CD4-positive, alpha-beta memory T cell (primary cell): ENCODE measurements at regions not wholly inside any gene's neighbourhood (a gene's known extent, or its start where the extent isn't known, plus 50 kb on each side); places are given as distances from the start of the nearest gene placed in this dataset.

Experiments
- CTCF ChIA-PET: fragments of 350-600 bp; sonication (Branson Sonifier 250); formaldehyde crosslinking; loops from one replicate; lab custom pipeline; 2021; ENCODE audit warnings: inconsistent platforms; ENCODE audit not compliant: partially characterized antibody; lab: Charles Lee
- POLR2A ChIA-PET: fragments of 350-600 bp; sonication (Branson Sonifier 250); formaldehyde crosslinking; loops from one replicate; lab custom pipeline; 2021; ENCODE audit not compliant: partially characterized antibody; lab: Charles Lee
- DNase-seq, 5 donors: peaks; one replicate each; pipeline versions ENCODE4 v3.0.0 to v3.0.0-alpha.2; 2020 to 2022; ENCODE audit warnings: mixed read lengths in 1 of 5
- H3K27ac ChIP-seq: one replicate; pipeline ENCODE4 v1.7.0; 2013; ENCODE audit warnings: low read depth, low read length
- H3K27me3 ChIP-seq: 2 replicates; pipeline ENCODE4 v1.7.0; 2013; ENCODE audit warnings: mild to moderate bottlenecking, low read length, moderate library complexity; ENCODE audit not compliant: insufficient read depth
- H3K36me3 ChIP-seq: 2 replicates; pipeline ENCODE4 v1.7.0; 2013; ENCODE audit warnings: mild to moderate bottlenecking, low read length, moderate library complexity; ENCODE audit not compliant: insufficient read depth
- H3K4me1 ChIP-seq: 2 replicates; pipeline ENCODE4 v1.7.0; 2013; ENCODE audit warnings: mild to moderate bottlenecking, low read length, moderate library complexity; ENCODE audit not compliant: insufficient read depth
- H3K4me3 ChIP-seq, 2 donors: one replicate each; pipeline ENCODE4 v1.7.0; 2013; ENCODE audit warnings: low read length in 2 of 2, mild to moderate bottlenecking in 1 of 2
- H3K9me3 ChIP-seq, 2 donors: one replicate each; pipeline ENCODE4 v1.7.0; 2013; ENCODE audit warnings: low read length in 2 of 2, control low read depth in 1 of 2; ENCODE audit not compliant: control insufficient read depth in 1 of 2
- H3K27ac Mint-ChIP-seq, 7 donors: one replicate each; pipeline ENCODE4 v1.8.0; 2020 to 2021; ENCODE audit warnings: mixed read lengths in 7 of 7, mild to moderate bottlenecking in 6 of 7, inconsistent platforms in 3 of 7, moderate library complexity in 3 of 7
- H3K27me3 Mint-ChIP-seq, 2 donors: one replicate each; pipeline ENCODE4 v1.8.0; 2020 to 2021; ENCODE audit warnings: mixed read lengths in 2 of 2
- H3K36me3 Mint-ChIP-seq, 2 donors: one replicate each; pipeline ENCODE4 v1.8.0; 2020 to 2021; ENCODE audit warnings: mixed read lengths in 2 of 2, inconsistent platforms in 1 of 2, mild to moderate bottlenecking in 1 of 2
- H3K4me1 Mint-ChIP-seq, 4 donors: one replicate each; pipeline ENCODE4 v1.8.0; 2020 to 2021; ENCODE audit warnings: mixed read lengths in 4 of 4, mild to moderate bottlenecking in 1 of 4
- H3K4me3 Mint-ChIP-seq, 8 donors: one replicate each; pipeline ENCODE4 v1.8.0; 2020 to 2021; ENCODE audit warnings: mixed read lengths in 8 of 8, mild to moderate bottlenecking in 7 of 8, moderate library complexity in 6 of 8, inconsistent platforms in 3 of 8
- H3K9me3 Mint-ChIP-seq, 8 donors: one replicate each; pipeline ENCODE4 v1.8.0; 2020 to 2021; ENCODE audit warnings: mixed read lengths in 8 of 8, mild to moderate bottlenecking in 5 of 8, inconsistent platforms in 3 of 8, moderate library complexity in 1 of 8
- intact Hi-C: fragments of 100-400 bp; cut with micrococcal nuclease; formaldehyde crosslinking; loops from one replicate; pipeline ENCODE4 v1.15.1; 2023

DNA sequence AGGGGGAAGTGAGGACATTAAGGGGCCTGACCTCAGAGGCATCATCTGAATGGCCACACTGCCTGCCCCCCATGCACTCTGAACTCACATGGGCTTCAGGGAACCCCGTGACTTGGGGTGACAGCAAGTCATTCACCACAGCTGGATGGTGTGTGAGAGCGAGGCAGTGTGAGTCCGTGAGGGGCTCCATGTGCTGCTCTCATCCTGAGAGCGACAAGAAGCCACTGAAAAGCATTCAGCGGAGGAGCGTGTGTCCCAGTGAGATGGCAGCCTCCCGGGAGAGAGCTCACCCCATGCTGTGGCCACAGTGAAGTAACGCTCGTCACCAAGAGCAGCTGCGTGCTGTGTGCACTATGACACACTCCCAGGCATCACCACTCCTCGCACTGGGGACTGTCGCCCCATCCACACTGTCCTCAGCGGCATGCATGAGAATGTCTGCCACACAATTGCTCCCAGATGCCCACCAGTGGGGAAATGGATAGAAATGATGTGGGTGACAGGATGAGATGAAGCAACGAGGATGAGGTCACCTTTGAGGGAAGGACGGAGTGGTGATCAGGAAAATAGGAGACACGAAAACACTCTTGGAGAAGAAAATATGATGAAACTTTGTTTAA lies 213.0 kb upstream of the RAB6C start:
- H3K27me3 ChIP-seq, result no peaks in the 10 kb centered on the region
- H3K27ac Mint-ChIP-seq, result no peak overlapping the region
- no peak for DNase-seq
- H3K4me1 Mint-ChIP-seq, result no peaks in the 10 kb centered on the region
- H3K9me3 ChIP-seq, result no peaks in the 10 kb centered on the region
- ChIA-PET POLR2A (no interaction called here), CTCF (no interaction called here)
- no peaks in the 10 kb centered on the region for H3K4me1 ChIP-seq
- H3K4me3 ChIP-seq, result no peak overlapping the region
- H3K27me3 Mint-ChIP-seq, result peaks cover 0 to 2% of the 10 kb centered on the region in 2 donors
- peaks cover 0 to 2% (median 0%) of the 10 kb centered on the region in 8 donors for H3K9me3 Mint-ChIP-seq
- H3K36me3 Mint-ChIP-seq, result no peaks in the 10 kb centered on the region
- H3K4me3 Mint-ChIP-seq, result no peak overlapping the region
- H3K27ac ChIP-seq, result no peak overlapping the region
- intact Hi-C loops, result no loop called here
- no peaks in the 10 kb centered on the region for H3K36me3 ChIP-seq

DNA sequence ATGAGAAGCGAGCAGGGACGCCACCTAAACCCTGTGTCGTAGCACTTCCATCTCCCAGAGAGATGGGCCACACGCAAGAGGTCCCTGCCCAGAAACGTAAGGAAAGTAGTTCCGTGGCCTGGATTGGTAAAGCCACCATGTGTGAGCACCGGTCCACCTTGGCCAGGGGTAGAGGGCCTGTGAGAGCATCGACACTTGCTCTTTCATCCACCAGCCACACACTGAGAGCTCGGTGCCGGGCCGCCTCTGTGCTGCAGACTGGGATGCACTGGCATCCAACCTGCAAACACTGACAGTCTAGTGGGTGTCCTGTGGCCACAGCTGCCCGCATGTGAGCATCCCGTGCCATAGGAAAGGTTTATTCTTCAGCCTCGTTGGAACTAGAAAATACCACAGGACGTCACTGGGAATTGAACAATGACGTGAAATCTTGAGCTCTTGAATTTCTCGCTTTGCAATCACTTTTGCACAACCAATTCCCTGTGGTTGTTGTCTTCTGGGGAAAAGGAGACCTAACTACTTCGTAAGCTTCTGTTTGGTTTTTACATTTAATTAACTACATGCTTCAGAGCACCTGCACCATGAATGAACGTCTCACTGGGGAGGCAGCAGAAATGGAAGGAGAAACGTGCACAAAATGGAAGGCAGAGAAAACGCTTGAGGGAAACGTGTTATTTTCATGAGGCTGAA lies 212.0 kb upstream of the RAB6C start:
- no peaks in the 10 kb centered on the region for H3K4me1 ChIP-seq
- H3K9me3 ChIP-seq, result no peaks in the 10 kb centered on the region
- no peak overlapping the region for H3K4me3 ChIP-seq
- H3K27ac ChIP-seq, result no peak overlapping the region
- DNase-seq, result no peak
- Mint-ChIP-seq H3K9me3 (peaks cover 0 to 2% (median under 1%) of the 10 kb centered on the region in 8 donors), H3K36me3 (no peaks in the 10 kb centered on the region), H3K4me3 (no peak overlapping the region), H3K4me1 (no peaks in the 10 kb centered on the region), H3K27ac (no peak overlapping the region), H3K27me3 (peaks cover 0 to 2% of the 10 kb centered on the region in 2 donors)
- ChIA-PET CTCF (no interaction called here), POLR2A (no interaction called here)
- intact Hi-C loops, result no loop called here
- H3K36me3 ChIP-seq, result no peaks in the 10 kb centered on the region
- no peaks in the 10 kb centered on the region for H3K27me3 ChIP-seq

GRCh38 chr2:129768036-129768386 lies 211.5 kb upstream of the RAB6C start:
- ChIA-PET CTCF (no interaction called here), POLR2A (no interaction called here)
- H3K27me3 Mint-ChIP-seq, result peaks cover 0 to 2% of the 10 kb centered on the region in 2 donors
- no peak overlapping the region for H3K4me3 Mint-ChIP-seq
- H3K27ac Mint-ChIP-seq, result no peak overlapping the region
- H3K36me3 Mint-ChIP-seq, result no peaks in the 10 kb centered on the region
- no peaks in the 10 kb centered on the region for H3K4me1 Mint-ChIP-seq
- H3K4me1 ChIP-seq, result no peaks in the 10 kb centered on the region
- no peaks in the 10 kb centered on the region for H3K27me3 ChIP-seq
- DNase-seq, result no peak
- H3K27ac ChIP-seq, result no peak overlapping the region
- peaks cover 0 to 2% (median 1%) of the 10 kb centered on the region in 8 donors for H3K9me3 Mint-ChIP-seq
- H3K4me3 ChIP-seq, result no peak overlapping the region
- intact Hi-C loops, result no loop called here
- H3K9me3 ChIP-seq, result no peaks in the 10 kb centered on the region
- H3K36me3 ChIP-seq, result no peaks in the 10 kb centered on the region

DNA sequence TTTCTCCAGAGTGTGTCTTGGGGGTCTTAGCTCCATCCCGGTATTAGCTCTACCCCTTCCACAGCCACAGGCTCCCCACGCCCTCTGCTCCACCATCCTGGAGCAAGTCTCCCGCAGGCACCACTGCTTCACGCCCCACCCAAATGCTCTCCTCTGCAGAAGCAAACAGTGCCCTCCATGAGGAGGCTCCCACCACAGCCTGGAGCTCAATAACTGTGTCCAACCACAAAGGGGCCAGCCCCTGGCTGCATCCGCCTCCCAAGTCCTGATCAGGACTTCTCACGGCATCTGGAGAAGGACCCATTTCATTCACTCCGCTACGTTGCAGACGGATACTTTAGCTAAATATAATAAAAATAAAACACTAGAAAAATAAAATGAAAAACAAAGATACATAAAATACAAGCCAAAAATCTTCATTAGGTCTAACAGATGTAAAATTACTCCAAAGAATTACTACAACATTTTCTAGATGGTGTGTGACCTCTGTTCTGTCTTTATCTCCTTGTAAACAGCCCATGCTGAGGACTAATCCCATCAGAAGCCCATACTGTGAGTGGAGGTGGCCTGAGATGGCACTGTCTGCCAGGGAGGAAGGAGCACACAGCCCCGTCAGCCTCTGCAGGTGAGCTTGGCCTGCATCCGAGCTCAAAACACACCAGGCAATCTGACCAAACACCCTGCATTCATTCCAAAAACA lies 210.8 kb upstream of the RAB6C start:
- intact Hi-C loops, result no loop called here
- Mint-ChIP-seq H3K4me3 (no peak overlapping the region), H3K4me1 (no peaks in the 10 kb centered on the region), H3K9me3 (peaks cover 0 to 2% (median 1%) of the 10 kb centered on the region in 8 donors), H3K36me3 (no peaks in the 10 kb centered on the region), H3K27ac (no peak overlapping the region), H3K27me3 (peaks cover 1 to 2% of the 10 kb centered on the region in 2 donors)
- POLR2A ChIA-PET, result no interaction called here
- Histone ChIP-seq H3K4me1 (no peaks in the 10 kb centered on the region), H3K9me3 (no peaks in the 10 kb centered on the region), H3K27ac (no peak overlapping the region), H3K27me3 (no peaks in the 10 kb centered on the region), H3K36me3 (no peaks in the 10 kb centered on the region), H3K4me3 (no peak overlapping the region)
- CTCF ChIA-PET, result no interaction called here
- DNase-seq, result no peak

GRCh38 chr2:129769185-129769991 lies 210.1 kb upstream of the RAB6C start:
- peaks cover 0 to 5% (median 1%) of the 10 kb centered on the region in 8 donors for H3K9me3 Mint-ChIP-seq
- no peak overlapping the region for H3K27ac Mint-ChIP-seq
- H3K9me3 ChIP-seq, result no peaks in the 10 kb centered on the region
- H3K27ac ChIP-seq, result no peak overlapping the region
- peaks cover 1 to 2% of the 10 kb centered on the region in 2 donors for H3K27me3 Mint-ChIP-seq
- POLR2A ChIA-PET, result no interaction called here
- intact Hi-C loops, result no loop called here
- H3K4me3 ChIP-seq, result no peak overlapping the region
- CTCF ChIA-PET, result no interaction called here
- no peaks in the 10 kb centered on the region for H3K36me3 Mint-ChIP-seq
- DNase-seq, result no peak
- no peak overlapping the region for H3K4me3 Mint-ChIP-seq
- no peaks in the 10 kb centered on the region for H3K4me1 ChIP-seq
- H3K27me3 ChIP-seq, result no peaks in the 10 kb centered on the region
- H3K4me1 Mint-ChIP-seq, result no peaks in the 10 kb centered on the region
- no peaks in the 10 kb centered on the region for H3K36me3 ChIP-seq

DNA sequence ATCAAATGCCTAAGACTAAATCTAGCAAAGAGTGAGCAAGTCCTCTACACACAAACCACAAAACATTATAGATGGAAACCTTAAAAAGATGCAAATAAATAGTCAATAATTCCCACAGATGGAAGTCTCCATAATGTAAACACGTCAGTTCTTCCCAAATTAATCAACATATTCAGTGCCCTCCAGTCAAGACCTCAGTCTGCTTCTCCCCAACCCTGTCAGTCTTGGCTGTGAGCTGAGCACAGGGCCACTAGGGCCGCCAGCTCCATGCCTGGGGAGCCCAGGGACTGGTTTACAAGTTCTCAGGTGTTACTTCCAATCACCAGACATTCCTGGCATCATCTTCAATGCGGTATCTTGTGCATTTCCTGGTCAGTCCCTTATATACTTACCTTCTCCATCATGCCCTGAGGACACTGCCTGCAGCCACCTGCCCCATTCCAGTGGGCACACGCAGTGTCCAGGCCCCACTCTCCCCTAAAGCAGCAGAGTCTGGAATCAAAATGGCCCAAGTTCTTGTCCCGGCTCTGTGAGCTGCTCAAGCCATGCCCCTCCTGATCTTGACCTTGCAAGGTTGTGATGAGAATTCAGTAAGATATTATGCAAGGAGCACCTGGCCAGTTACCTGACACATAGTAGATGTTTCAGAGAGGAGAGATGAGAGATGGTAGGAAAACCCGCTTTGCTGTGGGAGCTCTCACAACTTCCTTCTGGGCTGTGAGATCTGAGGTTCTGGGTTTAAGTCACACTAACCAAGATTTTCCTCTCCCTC lies 207.9 kb upstream of the RAB6C start:
- Histone ChIP-seq H3K4me1 (no peaks in the 10 kb centered on the region), H3K27ac (no peak overlapping the region), H3K27me3 (no peaks in the 10 kb centered on the region), H3K4me3 (no peak overlapping the region), H3K36me3 (no peaks in the 10 kb centered on the region), H3K9me3 (no peaks in the 10 kb centered on the region)
- Mint-ChIP-seq H3K27ac (no peak overlapping the region), H3K4me1 (no peaks in the 10 kb centered on the region), H3K36me3 (no peaks in the 10 kb centered on the region), H3K4me3 (no peak overlapping the region), H3K27me3 (peaks cover 0 to 3% of the 10 kb centered on the region in 2 donors), H3K9me3 (peaks cover 0 to 5% (median 1%) of the 10 kb centered on the region in 8 donors)
- CTCF ChIA-PET, result no interaction called here
- POLR2A ChIA-PET, result no interaction called here
- DNase-seq, result no peak
- intact Hi-C loops, result no loop called here
